ENCODE measurements at regions not wholly inside any gene's neighbourhood (a gene's known extent, or its start where the extent isn't known, plus 50 kb on each side); places are given as distances from the start of the nearest gene placed in this dataset.

DNA sequence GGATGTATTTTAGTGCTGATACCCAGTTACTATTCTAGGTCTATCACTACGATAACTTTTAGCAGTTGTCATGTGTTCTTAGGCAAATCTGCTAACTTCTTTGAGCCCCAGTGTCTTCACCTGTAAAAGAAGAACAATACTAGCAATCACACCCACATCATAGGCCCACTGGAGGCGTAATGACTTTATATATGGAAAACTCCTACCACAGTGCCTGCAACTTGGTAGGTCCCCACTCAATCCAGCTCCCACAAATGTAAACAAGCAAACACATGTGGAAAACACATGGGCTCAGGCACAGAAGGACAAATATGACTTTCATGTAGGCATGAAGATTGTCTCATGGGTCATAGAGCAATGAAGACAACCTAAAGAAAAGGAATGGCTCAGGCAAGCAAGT is 115.8 kb downstream of the TBX19 start:
- no peak for TF ChIP-seq CTCF (conservative IDR thresholded peaks at IDR 0.05; ENCODE audit: low read depth, low read length)
- TF ChIP-seq FOS (IDR thresholded peaks at IDR 0.05; ENCODE audit: low read depth, low read length) = no peak
- TF ChIP-seq POLR2A (IDR thresholded peaks at IDR 0.05; ENCODE audit: low read depth, low read length) = no peak
